Panc1 (cell line): ENCODE measurements at regions not wholly inside any gene's neighbourhood (a gene's known extent, or its start where the extent isn't known, plus 50 kb on each side); places are given as distances from the start of the nearest gene placed in this dataset.

Source experiments
- ATAC-seq: fragments of 200-7000 bp; cut with Tn5 transposase; 2 replicates; pipeline ENCODE4 v1.9.1; 2020; ENCODE audit warnings: mild to moderate bottlenecking, moderate library complexity
- BruUV-seq: library from RNA; stranded (reverse); fragments of 400-500 nt; replicated peaks from 2 replicates; lab custom pipeline; 2021; lab: Mats Ljungman, UMichigan
- CTCF ChIA-PET: fragments of 300-600 bp; sonication (Branson Sonifier 250); formaldehyde crosslinking; loops from one replicate; lab custom pipeline; 2022; ENCODE audit warnings: antibody characterized with exemption; lab: Charles Lee
- POLR2A ChIA-PET: fragments of 300-600 bp; sonication (Branson Sonifier 250); formaldehyde crosslinking; loops from one replicate; lab custom pipeline; 2022; ENCODE audit warnings: antibody characterized with exemption; lab: Charles Lee
- DNase-seq: peaks from one replicate; pipeline ENCODE4 v3.0.0-alpha.2; 2010; ENCODE audit warnings: low read depth, low spot score
- H3K27ac ChIP-seq: 2 replicates; pipeline ENCODE4 v1.5.1; 2011; ENCODE audit warnings: mild to moderate bottlenecking, low read length, inconsistent platforms
- H3K27me3 ChIP-seq: fragments of 200-500 bp; sonication (Bioruptor generic); 2 replicates; pipeline ENCODE4 v1.6.0; 2014; ENCODE audit warnings: low read length, inconsistent platforms; ENCODE audit not compliant: control insufficient read depth, insufficient read depth
- H3K36me3 ChIP-seq: fragments of 200-500 bp; sonication (Bioruptor generic); 2 replicates; pipeline ENCODE4 v1.5.1; 2014; ENCODE audit warnings: inconsistent platforms, mild to moderate bottlenecking, low read length, moderate library complexity; ENCODE audit not compliant: control insufficient read depth, insufficient read depth
- H3K4me1 ChIP-seq: 2 replicates; pipeline ENCODE4 v1.5.1; 2011; ENCODE audit warnings: inconsistent platforms, mild to moderate bottlenecking, low read length, moderate library complexity; ENCODE audit not compliant: control insufficient read depth, insufficient read depth
- H3K4me3 ChIP-seq, 2 experiments: 2 replicates each; pipeline ENCODE4 v1.5.1; 2011 to 2012; ENCODE audit warnings: low read depth in 2 of 2, low read length in 2 of 2, mild to moderate bottlenecking in 2 of 2, inconsistent platforms in 1 of 2, moderate library complexity in 1 of 2
- H3K9me3 ChIP-seq: fragments of 200-500 bp; sonication (Bioruptor generic); 2 replicates; pipeline ENCODE4 v1.5.1; 2014; ENCODE audit warnings: low read depth, mild to moderate bottlenecking, inconsistent platforms, low read length, moderate library complexity; ENCODE audit not compliant: control insufficient read depth, insufficient read depth
- POLR2AphosphoS5 ChIP-seq: IDR thresholded peaks from 2 replicates; pipeline ENCODE4 v1.6.1; 2012; ENCODE audit warnings: mild to moderate bottlenecking, low read depth, low read length, moderate library complexity
- SIN3A ChIP-seq: IDR thresholded peaks from 2 replicates; pipeline ENCODE4 v1.6.1; 2012; ENCODE audit warnings: low read depth, mild to moderate bottlenecking, low read length, moderate library complexity, borderline replicate concordance; ENCODE audit not compliant: insufficient read depth
- TCF7L2 ChIP-seq: IDR thresholded peaks from 2 replicates; pipeline ENCODE4 v1.6.1; 2011; ENCODE audit warnings: mild to moderate bottlenecking, low read depth, low read length, inconsistent platforms
- in situ Hi-C: cut with HindIII; loops from 2 replicates; pipeline ENCODE4 v1.10.0; 2016; ENCODE audit warnings: low sequenced_read_pairs, low pct_unique_long_range_greater_than_20kb
- intact Hi-C: fragments of 100-400 bp; cut with micrococcal nuclease; formaldehyde crosslinking; loops from one replicate; pipeline ENCODE4 v1.10.0; 2022; ENCODE audit not compliant: unreplicated experiment
- TF ChIP-seq, protein P1 (sequence below), 2 experiments: IDR thresholded peaks; 2 replicates each; pipeline ENCODE4 v1.6.1; 2011 to 2012; ENCODE audit warnings: low read depth in 2 of 2, control low read depth in 1 of 2, low read length in 1 of 2, mild to moderate bottlenecking in 1 of 2, moderate library complexity in 1 of 2; ENCODE audit not compliant: insufficient read depth in 1 of 2
- TF ChIP-seq, protein P2 (sequence below): fragments of 450-650 bp; IDR thresholded peaks from 2 replicates; pipeline ENCODE4 v1.5.1; 2017; ENCODE audit warnings: mild to moderate bottlenecking

DNA sequence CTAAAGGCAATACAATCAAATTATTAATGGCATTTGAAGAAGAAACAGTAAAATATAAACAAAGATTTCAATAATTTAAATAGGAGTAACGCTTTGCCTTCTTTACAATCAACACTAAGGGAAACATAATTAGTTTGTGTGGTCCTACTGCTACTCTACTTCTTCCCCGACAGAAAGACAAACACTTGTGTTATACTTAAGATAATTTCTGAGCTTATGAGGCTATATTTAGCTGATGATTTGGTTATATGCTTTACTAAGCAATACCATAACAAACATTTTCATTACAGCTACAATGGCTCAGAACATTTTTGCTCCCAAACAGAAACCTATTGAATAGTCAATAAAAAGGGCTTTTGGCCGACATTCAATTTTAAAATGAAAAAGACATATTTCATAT, 1217.2 kb upstream of the GJE1 start:
- in situ Hi-C loops, result no loop called here
- Histone ChIP-seq H3K4me1 (no peaks in the 10 kb centered on the region), H3K27me3 (no peaks in the 10 kb centered on the region), H3K27ac (no peak overlapping the region), H3K4me3 (no peak overlapping the region), H3K36me3 (no peaks in the 10 kb centered on the region; the same call in 1 of the 2 replicates), H3K9me3 (no peaks in the 10 kb centered on the region)
- ChIA-PET POLR2A (interaction anchor here (0.5 kb wide), 1 partner anchor 568 kb away, joined by 3 read pairs; no protein-coding TSS in a partner anchor), CTCF (no interaction called here)
- BruUV-seq, result no TSS peak
- intact Hi-C loops, result no loop called here
- DNase-seq (no peak), ATAC-seq (no peak)
- no peak for TF ChIP-seq TCF7L2
- TF ChIP-seq, protein P1, sequence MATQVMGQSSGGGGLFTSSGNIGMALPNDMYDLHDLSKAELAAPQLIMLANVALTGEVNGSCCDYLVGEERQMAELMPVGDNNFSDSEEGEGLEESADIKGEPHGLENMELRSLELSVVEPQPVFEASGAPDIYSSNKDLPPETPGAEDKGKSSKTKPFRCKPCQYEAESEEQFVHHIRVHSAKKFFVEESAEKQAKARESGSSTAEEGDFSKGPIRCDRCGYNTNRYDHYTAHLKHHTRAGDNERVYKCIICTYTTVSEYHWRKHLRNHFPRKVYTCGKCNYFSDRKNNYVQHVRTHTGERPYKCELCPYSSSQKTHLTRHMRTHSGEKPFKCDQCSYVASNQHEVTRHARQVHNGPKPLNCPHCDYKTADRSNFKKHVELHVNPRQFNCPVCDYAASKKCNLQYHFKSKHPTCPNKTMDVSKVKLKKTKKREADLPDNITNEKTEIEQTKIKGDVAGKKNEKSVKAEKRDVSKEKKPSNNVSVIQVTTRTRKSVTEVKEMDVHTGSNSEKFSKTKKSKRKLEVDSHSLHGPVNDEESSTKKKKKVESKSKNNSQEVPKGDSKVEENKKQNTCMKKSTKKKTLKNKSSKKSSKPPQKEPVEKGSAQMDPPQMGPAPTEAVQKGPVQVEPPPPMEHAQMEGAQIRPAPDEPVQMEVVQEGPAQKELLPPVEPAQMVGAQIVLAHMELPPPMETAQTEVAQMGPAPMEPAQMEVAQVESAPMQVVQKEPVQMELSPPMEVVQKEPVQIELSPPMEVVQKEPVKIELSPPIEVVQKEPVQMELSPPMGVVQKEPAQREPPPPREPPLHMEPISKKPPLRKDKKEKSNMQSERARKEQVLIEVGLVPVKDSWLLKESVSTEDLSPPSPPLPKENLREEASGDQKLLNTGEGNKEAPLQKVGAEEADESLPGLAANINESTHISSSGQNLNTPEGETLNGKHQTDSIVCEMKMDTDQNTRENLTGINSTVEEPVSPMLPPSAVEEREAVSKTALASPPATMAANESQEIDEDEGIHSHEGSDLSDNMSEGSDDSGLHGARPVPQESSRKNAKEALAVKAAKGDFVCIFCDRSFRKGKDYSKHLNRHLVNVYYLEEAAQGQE (IDR thresholded peaks at IDR 0.05; ENCODE audit: insufficient read depth in 1 of 2, low read depth in 2 of 2, low read length in 1 of 2), result no peak
- no peak for TF ChIP-seq POLR2AphosphoS5
- TF ChIP-seq, protein P2, sequence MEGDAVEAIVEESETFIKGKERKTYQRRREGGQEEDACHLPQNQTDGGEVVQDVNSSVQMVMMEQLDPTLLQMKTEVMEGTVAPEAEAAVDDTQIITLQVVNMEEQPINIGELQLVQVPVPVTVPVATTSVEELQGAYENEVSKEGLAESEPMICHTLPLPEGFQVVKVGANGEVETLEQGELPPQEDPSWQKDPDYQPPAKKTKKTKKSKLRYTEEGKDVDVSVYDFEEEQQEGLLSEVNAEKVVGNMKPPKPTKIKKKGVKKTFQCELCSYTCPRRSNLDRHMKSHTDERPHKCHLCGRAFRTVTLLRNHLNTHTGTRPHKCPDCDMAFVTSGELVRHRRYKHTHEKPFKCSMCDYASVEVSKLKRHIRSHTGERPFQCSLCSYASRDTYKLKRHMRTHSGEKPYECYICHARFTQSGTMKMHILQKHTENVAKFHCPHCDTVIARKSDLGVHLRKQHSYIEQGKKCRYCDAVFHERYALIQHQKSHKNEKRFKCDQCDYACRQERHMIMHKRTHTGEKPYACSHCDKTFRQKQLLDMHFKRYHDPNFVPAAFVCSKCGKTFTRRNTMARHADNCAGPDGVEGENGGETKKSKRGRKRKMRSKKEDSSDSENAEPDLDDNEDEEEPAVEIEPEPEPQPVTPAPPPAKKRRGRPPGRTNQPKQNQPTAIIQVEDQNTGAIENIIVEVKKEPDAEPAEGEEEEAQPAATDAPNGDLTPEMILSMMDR, result no peak
- TF ChIP-seq SIN3A, result no peak

DNA sequence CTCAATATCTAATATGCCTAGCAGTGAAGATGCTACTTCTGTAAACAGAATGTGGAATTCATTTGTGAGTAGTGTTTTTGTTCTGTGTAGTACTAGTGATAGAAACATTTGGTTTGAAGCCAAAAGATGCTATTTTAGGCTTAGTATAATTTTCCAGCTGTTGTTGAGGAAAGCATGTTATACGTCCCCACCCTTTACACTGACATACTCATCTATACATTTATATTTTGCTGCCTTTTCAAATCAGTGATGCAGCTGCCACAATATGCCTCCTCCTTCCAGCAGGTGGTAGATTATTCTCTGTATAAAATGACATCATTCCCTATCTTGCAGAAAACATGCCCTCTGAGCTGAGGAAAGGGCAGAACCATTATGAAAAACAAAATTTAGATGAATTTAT, 1217.6 kb upstream of the GJE1 start:
- no peaks in the 10 kb centered on the region for H3K27me3 ChIP-seq
- no peaks in the 10 kb centered on the region for H3K4me1 ChIP-seq
- DNase-seq, result no peak
- ChIA-PET POLR2A (interaction anchor here (0.5 kb wide), 1 partner anchor 569 kb away, joined by 3 read pairs; no protein-coding TSS in a partner anchor), CTCF (no interaction called here)
- no peak overlapping the region for H3K4me3 ChIP-seq
- in situ Hi-C loops, result no loop called here
- BruUV-seq, result no TSS peak
- H3K36me3 ChIP-seq, result no peaks in the 10 kb centered on the region; the same call in 1 of the 2 replicates
- TF ChIP-seq TCF7L2 (no peak), POLR2AphosphoS5 (no peak), SIN3A (no peak)
- TF ChIP-seq, protein P1 (IDR thresholded peaks at IDR 0.05; ENCODE audit: insufficient read depth in 1 of 2, low read depth in 2 of 2, low read length in 1 of 2), result no peak
- TF ChIP-seq, protein P2, result no peak
- intact Hi-C loops, result no loop called here
- ATAC-seq, result no peak
- H3K9me3 ChIP-seq, result no peaks in the 10 kb centered on the region
- no peak overlapping the region for H3K27ac ChIP-seq
